Prostate gland (tissue), 2 donors: ENCODE measurements at regions not wholly inside any gene's neighbourhood (a gene's known extent, or its start where the extent isn't known, plus 50 kb on each side); places are given as distances from the start of the nearest gene placed in this dataset.

Experiments used
- DNase-seq: peaks from one replicate; pipeline ENCODE4 v3.0.0-alpha.2; 2019; ENCODE audit warnings: low spot score
- H3K27ac ChIP-seq, 2 donors: fragments of 200-600 bp; sonication (generic); 2 replicates each; pipeline ENCODE4 v1.5.1; 2017 to 2019
- H3K27me3 ChIP-seq: fragments of 200-600 bp; sonication (generic); replicated peaks from 2 replicates; pipeline ENCODE4 v1.5.1; 2019; ENCODE audit not compliant: insufficient read depth
- H3K36me3 ChIP-seq, 2 donors: fragments of 200-600 bp; sonication (generic); 1 replicate in 1 of 2; 2 replicates in 1 of 2; pipeline versions ENCODE4 v1.5.1 to v1.8.1; 2017 to 2019
- H3K4me1 ChIP-seq: fragments of 200-600 bp; sonication (generic); replicated peaks from 2 replicates; pipeline ENCODE4 v1.5.1; 2019
- H3K4me3 ChIP-seq, 2 donors: fragments of 200-600 bp; sonication (generic); 2 replicates each; pipeline ENCODE4 v1.5.1; 2017 to 2019
- H3K9me3 ChIP-seq: fragments of 200-600 bp; sonication (generic); 2 replicates; pipeline ENCODE4 v1.5.1; 2017
- CTCF ChIP-seq, 4 experiments: fragments of 200-600 bp in 2 of 4; fragments of 450-650 bp in 2 of 4; sonication (generic) in 2 of 4; IDR thresholded peaks; 1 replicate in 3 of 4; 2 replicates in 1 of 4; pipeline ENCODE4 v1.5.1; 2016 to 2019; ENCODE audit warnings: antibody characterized with exemption in 4 of 4, mild to moderate bottlenecking in 2 of 4, moderate library complexity in 2 of 4
- POLR2A ChIP-seq: fragments of 450-650 bp; IDR thresholded peaks from one replicate; pipeline ENCODE4 v1.6.1; 2016; ENCODE audit warnings: antibody characterized with exemption, mild to moderate bottlenecking
- POLR2AphosphoS5 ChIP-seq: sonication (generic); formaldehyde crosslinking; IDR thresholded peaks from one replicate; pipeline ENCODE4 v1.6.1; 2017; ENCODE audit warnings: antibody characterized with exemption
- WGBS: methylation state at CpG from one replicate; pipeline ENCODE4 v1.1.5; 2018; 5-methylcytosine and 5-hydroxymethylcytosine counted together
- intact Hi-C: fragments of 100-400 bp; cut with DNase I; formaldehyde crosslinking; loops from one replicate; pipeline ENCODE4 v1.14.2; 2022

- no peaks in the 10 kb centered on the region for H3K9me3 ChIP-seq
- no peaks in the 10 kb centered on the region for H3K27me3 ChIP-seq
- no peak for DNase-seq
- no peak overlapping the region for H3K27ac ChIP-seq
- no peak for TF ChIP-seq POLR2A
- no peak for TF ChIP-seq POLR2AphosphoS5
- intact Hi-C loops = no loop called here
- no peaks in the 10 kb centered on the region for H3K4me1 ChIP-seq
- H3K4me3 ChIP-seq = no peak overlapping the region
- H3K36me3 ChIP-seq = no peaks in the 10 kb centered on the region
- WGBS = 62% methylated on average over 3 of the region's 3 CpGs
These were observed 935.5 kb upstream of the SLC10A2 start for GRCh38 chr13:104001766-104002165.

GRCh38 chr13:103996733-103997132 is 930.5 kb upstream of the SLC10A2 start:
- intact Hi-C loops = no loop called here
- TF ChIP-seq POLR2A (no peak), CTCF (IDR thresholded peaks at IDR 0.05) (no peak), POLR2AphosphoS5 (no peak)
- Histone ChIP-seq H3K27ac (no peak overlapping the region), H3K36me3 (no peaks in the 10 kb centered on the region), H3K4me3 (no peak overlapping the region), H3K9me3 (no peaks in the 10 kb centered on the region), H3K4me1 (no peaks in the 10 kb centered on the region), H3K27me3 (no peaks in the 10 kb centered on the region)
- 17% methylated on average over 4 of the region's 4 CpGs for WGBS
- DNase-seq = no peak

- Histone ChIP-seq H3K27ac (no peak overlapping the region), H3K27me3 (no peaks in the 10 kb centered on the region), H3K9me3 (no peaks in the 10 kb centered on the region), H3K4me1 (no peaks in the 10 kb centered on the region), H3K36me3 (no peaks in the 10 kb centered on the region), H3K4me3 (no peak overlapping the region)
- no peak for TF ChIP-seq CTCF (IDR thresholded peaks at IDR 0.05)
- no peak for TF ChIP-seq POLR2A
- TF ChIP-seq POLR2AphosphoS5 = no peak
- intact Hi-C loops = no loop called here
- DNase-seq = no peak
- 94% methylated on average over 3 of the region's 3 CpGs for WGBS
These were observed 917.7 kb upstream of the SLC10A2 start for GRCh38 chr13:103983948-103984347.

GRCh38 chr13:103976371-103976770 is 910.2 kb upstream of the SLC10A2 start:
- WGBS = 67% methylated on average over 1 of the region's 1 CpG
- no peak for DNase-seq
- no peaks in the 10 kb centered on the region for H3K9me3 ChIP-seq
- no peaks in the 10 kb centered on the region for H3K27me3 ChIP-seq
- no peak for TF ChIP-seq POLR2A
- TF ChIP-seq CTCF (IDR thresholded peaks at IDR 0.05) = no peak
- TF ChIP-seq POLR2AphosphoS5 = no peak
- no peak overlapping the region for H3K27ac ChIP-seq
- intact Hi-C loops = no loop called here
- peaks cover 4% of the 10 kb centered on the region for H3K4me1 ChIP-seq
- H3K4me3 ChIP-seq = no peak overlapping the region
- H3K36me3 ChIP-seq = no peaks in the 10 kb centered on the region

GRCh38 chr13:103973740-103974139 is 907.5 kb upstream of the SLC10A2 start:
- H3K4me1 ChIP-seq = peaks cover 4% of the 10 kb centered on the region
- TF ChIP-seq CTCF (IDR thresholded peaks at IDR 0.05) (no peak), POLR2AphosphoS5 (no peak), POLR2A (no peak)
- H3K36me3 ChIP-seq = no peaks in the 10 kb centered on the region
- no peak overlapping the region for H3K4me3 ChIP-seq
- no peaks in the 10 kb centered on the region for H3K9me3 ChIP-seq
- no peaks in the 10 kb centered on the region for H3K27me3 ChIP-seq
- no peak overlapping the region for H3K27ac ChIP-seq
- WGBS = 97% methylated on average over 1 of the region's 1 CpG
- no peak for DNase-seq
- intact Hi-C loops = no loop called here
